HEK293 (cell line): ENCODE measurements at regions not wholly inside any gene's neighbourhood (a gene's known extent, or its start where the extent isn't known, plus 50 kb on each side); places are given as distances from the start of the nearest gene placed in this dataset.
A peak's percentile ranks its signal among the peaks of the same experiment; 100 is the strongest.

ENCODE experiments used
- CTCF ChIA-PET: fragments of 350-600 bp; formaldehyde crosslinking; extraction: SDS; loops from one replicate; lab custom pipeline; 2021; ENCODE audit warnings: antibody characterized with exemption; lab: Yijun Ruan, JAX
- POLR2A ChIA-PET: fragments of 300-600 bp; formaldehyde crosslinking; extraction: SDS; loops from one replicate; lab custom pipeline; 2020; ENCODE audit warnings: antibody characterized with exemption, inconsistent platforms; lab: Yijun Ruan, JAX
- H3K27ac ChIP-seq: fragments of 200-500 bp; sonication (Bioruptor generic); 2 replicates; pipeline ENCODE4 v1.5.1; 2014; ENCODE audit warnings: low read depth, low read length, control low read depth, inconsistent platforms; ENCODE audit errors: extremely low read depth
- H3K36me3 ChIP-seq, 2 experiments: fragments of 200-500 bp in 1 of 2; sonication (Bioruptor generic) in 1 of 2; 1 replicate in 1 of 2; 2 replicates in 1 of 2; pipeline ENCODE4 v1.5.1; 2014 to 2017; ENCODE audit warnings: inconsistent platforms in 2 of 2, low read length in 2 of 2; ENCODE audit not compliant: control insufficient read depth in 2 of 2, insufficient read depth in 1 of 2
- H3K4me1 ChIP-seq: fragments of 200-500 bp; sonication (Bioruptor generic); 2 replicates; pipeline ENCODE4 v1.5.1; 2014; ENCODE audit warnings: mild to moderate bottlenecking, low read length, inconsistent platforms; ENCODE audit not compliant: control insufficient read depth, insufficient read depth
- H3K4me3 ChIP-seq: 2 replicates; pipeline ENCODE4 v1.5.1; 2011; ENCODE audit warnings: low read depth, mild to moderate bottlenecking, control low read depth, low read length, moderate library complexity
- H3K9me3 ChIP-seq: fragments of 200-500 bp; sonication (Bioruptor generic); 2 replicates; pipeline ENCODE4 v1.5.1; 2014; ENCODE audit warnings: low read depth, low read length, inconsistent platforms; ENCODE audit not compliant: control insufficient read depth, insufficient read depth
- AEBP2 ChIP-seq: fragments of 450-650 bp; formaldehyde crosslinking; IDR thresholded peaks from 2 replicates; pipeline ENCODE4 v1.5.1; 2016; ENCODE audit warnings: missing biosample characterization, missing genetic modification characterization, borderline replicate concordance
- KLF1 ChIP-seq: fragments of 450-650 bp; formaldehyde crosslinking; IDR thresholded peaks from 2 replicates; pipeline ENCODE4 v1.5.1; 2016; ENCODE audit warnings: missing biosample characterization, missing genetic modification characterization
- KLF16 ChIP-seq: fragments of 450-650 bp; formaldehyde crosslinking; IDR thresholded peaks from 2 replicates; pipeline ENCODE4 v1.5.1; 2017; ENCODE audit warnings: missing biosample characterization, missing genetic modification characterization
- MEIS1 ChIP-seq: sonication (generic); formaldehyde crosslinking; IDR thresholded peaks from 2 replicates; pipeline ENCODE4 v1.8.1; 2022; ENCODE audit warnings: missing genetic modification reagents, mild to moderate bottlenecking, borderline replicate concordance
- OSR2 ChIP-seq: fragments of 450-650 bp; formaldehyde crosslinking; IDR thresholded peaks from 2 replicates; pipeline ENCODE4 v1.5.1; 2016; ENCODE audit warnings: missing biosample characterization, missing genetic modification characterization
- TRIM28 ChIP-seq: IDR thresholded peaks from 2 replicates; pipeline ENCODE4 v1.6.1; 2011; ENCODE audit warnings: low read length, control low read depth, borderline replicate concordance
- YY2 ChIP-seq: fragments of 450-650 bp; formaldehyde crosslinking; IDR thresholded peaks from 2 replicates; pipeline ENCODE4 v1.5.1; 2016; ENCODE audit warnings: missing biosample characterization, missing genetic modification characterization
- ZBTB7A ChIP-seq: fragments of 450-650 bp; formaldehyde crosslinking; IDR thresholded peaks from 2 replicates; pipeline ENCODE4 v1.5.1; 2016; ENCODE audit warnings: low read depth, missing biosample characterization, missing genetic modification characterization
- ZNF140 ChIP-seq: fragments of 450-650 bp; formaldehyde crosslinking; IDR thresholded peaks from 2 replicates; pipeline ENCODE4 v1.5.1; 2016; ENCODE audit warnings: missing biosample characterization, missing genetic modification characterization
- ZNF274 ChIP-seq, 2 experiments: fragments of 200-500 bp in 1 of 2; fragments of 450-650 bp in 1 of 2; sonication (Bioruptor generic) in 1 of 2; formaldehyde crosslinking in 1 of 2; IDR thresholded peaks; 2 replicates each; pipeline versions ENCODE4 v1.5.1 to v1.6.1; 2014 to 2016; ENCODE audit warnings: borderline replicate concordance in 1 of 2, inconsistent platforms in 1 of 2, low read length in 1 of 2, missing biosample characterization in 1 of 2, missing genetic modification characterization in 1 of 2
- ZNF423 ChIP-seq: fragments of 450-650 bp; formaldehyde crosslinking; IDR thresholded peaks from 2 replicates; pipeline ENCODE4 v1.5.1; 2016; ENCODE audit warnings: missing biosample characterization, missing genetic modification characterization
- ZNF571 ChIP-seq: fragments of 450-650 bp; formaldehyde crosslinking; IDR thresholded peaks from 2 replicates; pipeline ENCODE4 v1.5.0; 2017; ENCODE audit warnings: missing biosample characterization, missing genetic modification characterization
- ZNF654 ChIP-seq: fragments of 450-650 bp; formaldehyde crosslinking; IDR thresholded peaks from 2 replicates; pipeline ENCODE4 v1.5.1; 2016; ENCODE audit warnings: low read depth, missing biosample characterization, missing genetic modification characterization
- ZNF670 ChIP-seq: fragments of 450-650 bp; formaldehyde crosslinking; IDR thresholded peaks from 2 replicates; pipeline ENCODE4 v1.5.1; 2016; ENCODE audit warnings: missing biosample characterization, missing genetic modification characterization, low read depth
- ZNF701 ChIP-seq: fragments of 450-650 bp; formaldehyde crosslinking; IDR thresholded peaks from 2 replicates; pipeline ENCODE4 v1.5.1; 2016; ENCODE audit warnings: missing biosample characterization, missing genetic modification characterization
- ZNF76 ChIP-seq: fragments of 450-650 bp; formaldehyde crosslinking; IDR thresholded peaks from 2 replicates; pipeline ENCODE4; 2016; ENCODE audit warnings: low read depth, missing biosample characterization, missing genetic modification characterization, borderline replicate concordance
- ZXDB ChIP-seq: fragments of 450-650 bp; formaldehyde crosslinking; IDR thresholded peaks from 2 replicates; pipeline ENCODE4 v1.5.1; 2016; ENCODE audit warnings: missing biosample characterization, missing genetic modification characterization
- TF ChIP-seq, protein P1 (sequence below): fragments of 450-650 bp; formaldehyde crosslinking; IDR thresholded peaks from 2 replicates; pipeline ENCODE4 v1.5.1; 2016; ENCODE audit warnings: missing biosample characterization, missing genetic modification characterization
- TF ChIP-seq, protein P2 (sequence below): fragments of 450-650 bp; formaldehyde crosslinking; optimal IDR thresholded peaks from 2 replicates; pipeline ENCODE3; 2016; ENCODE audit warnings: missing biosample characterization, mild to moderate bottlenecking, missing genetic modification characterization
- TF ChIP-seq, protein P3 (sequence below): IDR thresholded peaks from 2 replicates; pipeline ENCODE4 v1.6.1; 2011; ENCODE audit warnings: mild to moderate bottlenecking, low read depth, low read length, borderline replicate concordance

- H3K36me3 ChIP-seq: no peaks in the 10 kb centered on the region
- H3K27ac ChIP-seq: no peak overlapping the region
- ChIA-PET POLR2A (no interaction called here), CTCF (no interaction called here)
- H3K9me3 ChIP-seq: peaks cover 3% of the 10 kb centered on the region; the same call in 1 of the 2 replicates
- H3K4me1 ChIP-seq: no peaks in the 10 kb centered on the region
- no peak overlapping the region for H3K4me3 ChIP-seq
- no peak for TF ChIP-seq KLF1 (tag by site-specific recombination)
Observed at GRCh38 chrX:149205081-149205480, 300.0 kb downstream of the IDS start.

GRCh38 chrX:149199734-149200133, 305.4 kb downstream of the IDS start:
- no peaks in the 10 kb centered on the region for H3K36me3 ChIP-seq
- TF ChIP-seq, protein P1, sequence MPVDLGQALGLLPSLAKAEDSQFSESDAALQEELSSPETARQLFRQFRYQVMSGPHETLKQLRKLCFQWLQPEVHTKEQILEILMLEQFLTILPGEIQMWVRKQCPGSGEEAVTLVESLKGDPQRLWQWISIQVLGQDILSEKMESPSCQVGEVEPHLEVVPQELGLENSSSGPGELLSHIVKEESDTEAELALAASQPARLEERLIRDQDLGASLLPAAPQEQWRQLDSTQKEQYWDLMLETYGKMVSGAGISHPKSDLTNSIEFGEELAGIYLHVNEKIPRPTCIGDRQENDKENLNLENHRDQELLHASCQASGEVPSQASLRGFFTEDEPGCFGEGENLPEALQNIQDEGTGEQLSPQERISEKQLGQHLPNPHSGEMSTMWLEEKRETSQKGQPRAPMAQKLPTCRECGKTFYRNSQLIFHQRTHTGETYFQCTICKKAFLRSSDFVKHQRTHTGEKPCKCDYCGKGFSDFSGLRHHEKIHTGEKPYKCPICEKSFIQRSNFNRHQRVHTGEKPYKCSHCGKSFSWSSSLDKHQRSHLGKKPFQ (tag by site-specific recombination): no peak
- TF ChIP-seq, protein P2, sequence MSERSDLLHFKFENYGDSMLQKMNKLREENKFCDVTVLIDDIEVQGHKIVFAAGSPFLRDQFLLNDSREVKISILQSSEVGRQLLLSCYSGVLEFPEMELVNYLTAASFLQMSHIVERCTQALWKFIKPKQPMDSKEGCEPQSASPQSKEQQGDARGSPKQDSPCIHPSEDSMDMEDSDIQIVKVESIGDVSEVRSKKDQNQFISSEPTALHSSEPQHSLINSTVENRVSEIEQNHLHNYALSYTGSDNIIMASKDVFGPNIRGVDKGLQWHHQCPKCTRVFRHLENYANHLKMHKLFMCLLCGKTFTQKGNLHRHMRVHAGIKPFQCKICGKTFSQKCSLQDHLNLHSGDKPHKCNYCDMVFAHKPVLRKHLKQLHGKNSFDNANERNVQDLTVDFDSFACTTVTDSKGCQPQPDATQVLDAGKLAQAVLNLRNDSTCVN (tag by site-specific recombination): no peak
- no peak overlapping the region for H3K4me3 ChIP-seq
- H3K27ac ChIP-seq: no peak overlapping the region
- no peaks in the 10 kb centered on the region for H3K4me1 ChIP-seq
- CTCF ChIA-PET: no interaction called here
- POLR2A ChIA-PET: no interaction called here
- H3K9me3 ChIP-seq: peaks cover 3% of the 10 kb centered on the region; the same call in 1 of the 2 replicates

- POLR2A ChIA-PET: no interaction called here
Observed at GRCh38 chrX:149198980-149199732, 305.9 kb downstream of the IDS start.

GRCh38 chrX:149185087-149185486, 320.0 kb downstream of the IDS start:
- H3K27ac ChIP-seq: no peak overlapping the region
- no peak overlapping the region for H3K4me3 ChIP-seq
- no peaks in the 10 kb centered on the region for H3K36me3 ChIP-seq
- ChIA-PET POLR2A (no interaction called here), CTCF (interaction anchor here (0.7 kb wide), 1 partner anchor 24 kb away, joined by 3 read pairs; no protein-coding TSS in a partner anchor)
- no peaks in the 10 kb centered on the region for H3K9me3 ChIP-seq
- no peaks in the 10 kb centered on the region for H3K4me1 ChIP-seq
- no peak for TF ChIP-seq ZNF701 (tag by site-specific recombination)
- peak; percentile 69 for TF ChIP-seq OSR2 (tag by site-specific recombination)
- TF ChIP-seq YY2 (tag by site-specific recombination): no peak
- TF ChIP-seq AEBP2: no peak
- 0 out of 2 replicates have a peak, but pooled peaks have one; percentile 29 for TF ChIP-seq TRIM28
- no peak for TF ChIP-seq ZBTB7A (tag by site-specific recombination)
- TF ChIP-seq, protein P1 (tag by site-specific recombination): peak; percentile 66
- TF ChIP-seq ZNF654 (tag by site-specific recombination): no peak

More at GRCh38 chrX:149198980-149199732, 305.9 kb downstream of the IDS start:
- H3K4me1 ChIP-seq: no peaks in the 10 kb centered on the region
- H3K36me3 ChIP-seq: no peaks in the 10 kb centered on the region
- CTCF ChIA-PET: no interaction called here
- H3K27ac ChIP-seq: no peak overlapping the region
- peaks cover 3% of the 10 kb centered on the region; the same call in 1 of the 2 replicates for H3K9me3 ChIP-seq
- TF ChIP-seq ZNF140: no peak
- TF ChIP-seq ZNF423: no peak
- no peak for TF ChIP-seq KLF16 (tag by site-specific recombination)
- TF ChIP-seq ZNF571 (tag by site-specific recombination): no peak
- no peak for TF ChIP-seq MEIS1 (CRISPR knock-in tag)
- no peak for TF ChIP-seq ZNF76 (tag by site-specific recombination)
- no peak for TF ChIP-seq ZNF670 (tag by site-specific recombination)
- TF ChIP-seq ZXDB (tag by site-specific recombination): no peak
- TF ChIP-seq TRIM28: no peak
- TF ChIP-seq, protein P3, sequence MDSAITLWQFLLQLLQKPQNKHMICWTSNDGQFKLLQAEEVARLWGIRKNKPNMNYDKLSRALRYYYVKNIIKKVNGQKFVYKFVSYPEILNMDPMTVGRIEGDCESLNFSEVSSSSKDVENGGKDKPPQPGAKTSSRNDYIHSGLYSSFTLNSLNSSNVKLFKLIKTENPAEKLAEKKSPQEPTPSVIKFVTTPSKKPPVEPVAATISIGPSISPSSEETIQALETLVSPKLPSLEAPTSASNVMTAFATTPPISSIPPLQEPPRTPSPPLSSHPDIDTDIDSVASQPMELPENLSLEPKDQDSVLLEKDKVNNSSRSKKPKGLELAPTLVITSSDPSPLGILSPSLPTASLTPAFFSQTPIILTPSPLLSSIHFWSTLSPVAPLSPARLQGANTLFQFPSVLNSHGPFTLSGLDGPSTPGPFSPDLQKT: no peak
- no peak for TF ChIP-seq ZNF274 (IDR thresholded peaks at IDR 0.05; ENCODE audit: low read length)
- TF ChIP-seq ZNF274 (tag by site-specific recombination; IDR thresholded peaks at IDR 0.05; ENCODE audit: borderline replicate concordance): no peak
- no peak overlapping the region for H3K4me3 ChIP-seq
